Neuron (in vitro differentiated cells): ENCODE measurements at regions not wholly inside any gene's neighbourhood (a gene's known extent, or its start where the extent isn't known, plus 50 kb on each side); places are given as distances from the start of the nearest gene placed in this dataset.
"Not testable (repeated sequence)": the region's sequence is repeated elsewhere in the genome, so short reads cannot be mapped to it uniquely, and the experiment has no call there.

Source experiments
- H2AFZ ChIP-seq: one replicate; pipeline ENCODE4 v1.6.1; 2013; ENCODE audit warnings: low read depth, mild to moderate bottlenecking, inconsistent platforms, low read length, moderate library complexity
- H3K27me3 ChIP-seq: one replicate; pipeline ENCODE4 v1.6.1; 2013; ENCODE audit warnings: low read length; ENCODE audit not compliant: insufficient read depth
- H3K36me3 ChIP-seq: one replicate; pipeline ENCODE4 v1.6.1; 2013; ENCODE audit warnings: low read length; ENCODE audit not compliant: insufficient read depth
- H3K4me1 ChIP-seq: one replicate; pipeline ENCODE4 v1.6.1; 2013; ENCODE audit warnings: low read length; ENCODE audit not compliant: insufficient read depth
- H3K4me3 ChIP-seq: 2 replicates; pipeline ENCODE4 v1.5.1; 2013; ENCODE audit warnings: mild to moderate bottlenecking, low read length, moderate library complexity
- H3K9me3 ChIP-seq: one replicate; pipeline ENCODE4 v1.6.1; 2013; ENCODE audit warnings: low read length

- Histone ChIP-seq H3K27me3 (no peaks in the 10 kb centered on the region), H3K4me1 (no peaks in the 10 kb centered on the region), H3K9me3 (peaks cover 34% of the 10 kb centered on the region), H3K36me3 (no peaks in the 10 kb centered on the region), H2AFZ (no peak overlapping the region), H3K4me3 (no peak overlapping the region)
Observed at GRCh38 chr2:236643480-236643879, 73.9 kb downstream of the ACKR3 start.

- Histone ChIP-seq H2AFZ (no peak overlapping the region), H3K27me3 (no peaks in the 10 kb centered on the region), H3K4me1 (no peaks in the 10 kb centered on the region), H3K36me3 (no peaks in the 10 kb centered on the region), H3K9me3 (peaks cover 34% of the 10 kb centered on the region), H3K4me3 (no peak overlapping the region)
Observed at GRCh38 chr2:236644067-236644466, 74.4 kb downstream of the ACKR3 start.

GRCh38 chr2:236644502-236644911 lies 74.9 kb downstream of the ACKR3 start:
- H3K9me3 ChIP-seq, result peaks cover 34% of the 10 kb centered on the region
- no peaks in the 10 kb centered on the region for H3K36me3 ChIP-seq
- no peak overlapping the region for H2AFZ ChIP-seq

GRCh38 chr2:236645141-236645540 lies 75.5 kb downstream of the ACKR3 start:
- H3K4me3 ChIP-seq, H3K4me1 ChIP-seq, H2AFZ ChIP-seq, H3K36me3 ChIP-seq, H3K27me3 ChIP-seq: not testable (repeated sequence)
- H3K9me3 ChIP-seq, result peaks cover 34% of the 10 kb centered on the region

More at GRCh38 chr2:236644502-236644911, 74.9 kb downstream of the ACKR3 start:
- Histone ChIP-seq H3K4me1 (no peaks in the 10 kb centered on the region), H3K4me3 (no peak overlapping the region), H3K27me3 (no peaks in the 10 kb centered on the region)

- no peak overlapping the region for H2AFZ ChIP-seq
- H3K4me1 ChIP-seq, result no peaks in the 10 kb centered on the region
- no peaks in the 10 kb centered on the region for H3K36me3 ChIP-seq
- H3K4me3 ChIP-seq, result no peak overlapping the region
- H3K27me3 ChIP-seq, result no peaks in the 10 kb centered on the region
- H3K9me3 ChIP-seq, result peaks cover 25% of the 10 kb centered on the region
Observed at GRCh38 chr2:236646441-236646840, 76.8 kb downstream of the ACKR3 start.

- no peak overlapping the region for H2AFZ ChIP-seq
- no peak overlapping the region for H3K4me3 ChIP-seq
- peaks cover 21% of the 10 kb centered on the region for H3K9me3 ChIP-seq
- no peaks in the 10 kb centered on the region for H3K27me3 ChIP-seq
- no peaks in the 10 kb centered on the region for H3K36me3 ChIP-seq
- H3K4me1 ChIP-seq, result no peaks in the 10 kb centered on the region
Observed at GRCh38 chr2:236646871-236647270, 77.2 kb downstream of the ACKR3 start.

DNA sequence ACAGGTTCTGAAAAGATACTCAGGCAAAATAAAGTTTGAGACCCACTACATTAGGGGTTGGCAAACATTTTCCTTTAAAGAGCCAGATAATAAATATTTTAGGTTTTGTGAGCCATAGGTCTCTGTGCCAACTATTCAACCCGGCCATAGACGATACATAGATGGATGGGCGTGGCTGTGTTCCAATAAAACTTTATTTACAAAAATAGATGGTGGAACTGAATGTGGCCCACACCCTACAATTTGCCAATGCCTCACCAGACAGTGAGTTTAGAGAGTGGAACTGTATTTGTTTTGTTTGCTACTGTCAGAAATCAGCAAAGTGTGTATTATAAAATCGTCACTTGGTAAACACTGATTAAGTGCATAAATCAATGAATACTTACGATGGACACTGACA lies 78.0 kb downstream of the ACKR3 start:
- Histone ChIP-seq H3K4me3 (no peak overlapping the region), H2AFZ (no peak overlapping the region), H3K36me3 (no peaks in the 10 kb centered on the region), H3K4me1 (no peaks in the 10 kb centered on the region), H3K27me3 (no peaks in the 10 kb centered on the region), H3K9me3 (peaks cover 17% of the 10 kb centered on the region)

GRCh38 chr2:236653863-236654262 lies 84.2 kb downstream of the ACKR3 start:
- H3K4me3 ChIP-seq, result no peak overlapping the region
- no peaks in the 10 kb centered on the region for H3K36me3 ChIP-seq
- peaks cover 3% of the 10 kb centered on the region for H3K4me1 ChIP-seq
- H3K9me3 ChIP-seq, result peaks cover 6% of the 10 kb centered on the region
- no peaks in the 10 kb centered on the region for H3K27me3 ChIP-seq
- H2AFZ ChIP-seq, result no peak overlapping the region

DNA sequence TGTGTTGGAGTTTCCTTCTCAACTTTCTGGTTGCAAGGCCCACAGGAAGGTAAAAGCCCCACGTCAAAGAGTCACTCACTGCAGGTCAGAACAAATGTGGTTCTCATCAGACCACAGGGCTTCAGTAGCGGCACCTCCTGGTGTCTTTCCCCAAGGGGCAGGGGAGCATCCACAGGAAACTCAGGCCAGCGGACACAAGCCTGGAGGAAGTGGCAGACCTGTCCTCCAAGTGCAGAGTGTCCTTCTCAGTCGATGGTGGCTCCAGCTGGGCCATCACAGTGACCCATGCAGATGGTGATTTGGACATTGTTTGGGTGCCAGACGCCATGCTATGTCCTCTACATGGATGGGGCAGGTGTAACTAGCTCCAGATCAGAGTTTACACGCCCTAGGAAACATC lies 84.9 kb downstream of the ACKR3 start:
- Histone ChIP-seq H3K36me3 (no peaks in the 10 kb centered on the region), H3K4me3 (no peak overlapping the region), H3K27me3 (no peaks in the 10 kb centered on the region), H3K9me3 (peaks cover 11% of the 10 kb centered on the region), H2AFZ (no peak overlapping the region), H3K4me1 (peaks cover 3% of the 10 kb centered on the region)

GRCh38 chr2:236656166-236656565 lies 86.5 kb downstream of the ACKR3 start:
- no peak overlapping the region for H3K4me3 ChIP-seq
- H3K4me1 ChIP-seq, result peaks cover 5% of the 10 kb centered on the region
- no peak overlapping the region for H2AFZ ChIP-seq
- peaks cover 11% of the 10 kb centered on the region for H3K9me3 ChIP-seq
- no peaks in the 10 kb centered on the region for H3K36me3 ChIP-seq
- no peaks in the 10 kb centered on the region for H3K27me3 ChIP-seq

DNA sequence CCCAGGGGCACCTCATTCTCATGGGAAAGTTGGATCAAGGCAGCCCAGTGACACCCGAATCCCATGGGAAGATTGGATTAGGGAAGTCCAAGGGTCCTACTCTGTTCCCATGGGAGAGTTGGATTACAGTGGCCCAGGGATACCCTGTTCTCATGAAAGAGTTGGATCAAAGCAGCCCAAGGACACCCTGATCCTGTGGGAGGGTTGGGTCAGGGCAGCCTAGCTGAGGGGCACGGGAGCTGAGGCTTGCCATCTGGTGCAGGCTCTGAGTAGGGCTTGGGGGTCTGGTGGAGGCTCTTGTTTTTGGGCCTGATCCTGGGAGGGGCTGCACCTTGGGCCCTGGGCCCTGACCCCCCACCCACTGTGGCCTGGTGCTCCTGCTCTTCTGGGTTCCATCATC lies 87.1 kb downstream of the ACKR3 start:
- Histone ChIP-seq H3K36me3 (no peaks in the 10 kb centered on the region), H3K4me3 (no peak overlapping the region), H3K4me1 (peaks cover 11% of the 10 kb centered on the region), H3K27me3 (no peaks in the 10 kb centered on the region), H3K9me3 (peaks cover 11% of the 10 kb centered on the region), H2AFZ (no peak overlapping the region)

DNA sequence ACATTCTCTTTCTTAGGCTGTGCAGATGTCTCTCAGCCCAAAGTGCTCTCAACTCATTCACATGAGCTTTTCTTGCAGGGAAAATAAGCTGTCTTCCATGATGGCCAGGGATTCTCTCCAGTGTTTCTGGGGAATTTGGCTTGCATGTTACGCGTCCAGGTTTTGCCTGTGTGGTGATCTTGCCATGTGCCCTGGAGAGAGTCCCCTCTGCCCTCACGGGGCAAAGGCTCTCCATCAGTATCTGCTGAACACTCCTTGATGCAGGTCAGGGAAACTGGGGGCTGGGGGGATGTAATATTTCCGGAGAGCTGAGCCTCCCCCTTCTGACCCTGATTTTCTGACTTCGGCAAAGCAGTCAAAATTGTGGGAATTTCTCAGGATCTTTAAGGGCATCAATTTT lies 87.6 kb downstream of the ACKR3 start:
- no peak overlapping the region for H3K4me3 ChIP-seq
- H2AFZ ChIP-seq, result no peak overlapping the region
- no peaks in the 10 kb centered on the region for H3K27me3 ChIP-seq
- peaks cover 12% of the 10 kb centered on the region for H3K4me1 ChIP-seq
- H3K9me3 ChIP-seq, result peaks cover 11% of the 10 kb centered on the region
- H3K36me3 ChIP-seq, result no peaks in the 10 kb centered on the region

DNA sequence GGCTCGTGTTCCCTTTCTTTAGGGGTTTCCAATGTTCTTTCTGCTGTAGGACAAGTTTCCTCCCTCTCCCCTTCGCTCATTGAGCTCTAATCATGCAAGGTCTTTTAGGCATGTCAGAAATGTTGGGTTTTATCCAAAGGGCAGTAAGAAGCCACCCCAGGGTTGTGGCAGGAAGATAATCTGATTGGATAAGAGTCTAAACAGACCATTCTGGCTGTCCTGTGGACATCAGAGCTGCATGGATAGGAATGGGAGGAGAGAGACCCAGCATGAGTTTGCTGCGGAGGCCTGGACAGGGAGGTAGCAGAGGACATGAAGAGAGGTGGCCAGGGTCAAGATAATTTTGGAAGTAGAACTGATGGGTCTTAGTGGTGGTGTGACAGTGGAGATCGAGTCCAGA lies 88.2 kb downstream of the ACKR3 start:
- peaks cover 11% of the 10 kb centered on the region for H3K9me3 ChIP-seq
- H3K4me3 ChIP-seq, result no peak overlapping the region
- no peak overlapping the region for H2AFZ ChIP-seq
- peaks cover 12% of the 10 kb centered on the region for H3K4me1 ChIP-seq
- no peaks in the 10 kb centered on the region for H3K27me3 ChIP-seq
- H3K36me3 ChIP-seq, result no peaks in the 10 kb centered on the region

GRCh38 chr2:236658974-236659757 lies 89.5 kb downstream of the ACKR3 start:
- no peak overlapping the region for H3K4me3 ChIP-seq
- H3K36me3 ChIP-seq, result no peaks in the 10 kb centered on the region

More at GRCh38 chr2:236658974-236659757, 89.5 kb downstream of the ACKR3 start:
- Histone ChIP-seq H3K4me1 (peaks cover 9% of the 10 kb centered on the region), H3K9me3 (peaks cover 11% of the 10 kb centered on the region), H3K27me3 (no peaks in the 10 kb centered on the region), H2AFZ (no peak overlapping the region)
